ENCODE measurements at regions not wholly inside any gene's neighbourhood (a gene's known extent, or its start where the extent isn't known, plus 50 kb on each side); places are given as distances from the start of the nearest gene placed in this dataset.

- no peak for TF ChIP-seq CTCF (conservative IDR thresholded peaks at IDR 0.05; ENCODE audit: low read depth, low read length)
- TF ChIP-seq EZH2 (IDR thresholded peaks at IDR 0.05; ENCODE audit: borderline replicate concordance, low read depth, low read length, poor library complexity, severe bottlenecking): no peak
Measured at GRCh38 chr3:18951333-18951732, 197.0 kb upstream of the KCNH8 start.
